ENCODE measurements at regions not wholly inside any gene's neighbourhood (a gene's known extent, or its start where the extent isn't known, plus 50 kb on each side); places are given as distances from the start of the nearest gene placed in this dataset.

DNA sequence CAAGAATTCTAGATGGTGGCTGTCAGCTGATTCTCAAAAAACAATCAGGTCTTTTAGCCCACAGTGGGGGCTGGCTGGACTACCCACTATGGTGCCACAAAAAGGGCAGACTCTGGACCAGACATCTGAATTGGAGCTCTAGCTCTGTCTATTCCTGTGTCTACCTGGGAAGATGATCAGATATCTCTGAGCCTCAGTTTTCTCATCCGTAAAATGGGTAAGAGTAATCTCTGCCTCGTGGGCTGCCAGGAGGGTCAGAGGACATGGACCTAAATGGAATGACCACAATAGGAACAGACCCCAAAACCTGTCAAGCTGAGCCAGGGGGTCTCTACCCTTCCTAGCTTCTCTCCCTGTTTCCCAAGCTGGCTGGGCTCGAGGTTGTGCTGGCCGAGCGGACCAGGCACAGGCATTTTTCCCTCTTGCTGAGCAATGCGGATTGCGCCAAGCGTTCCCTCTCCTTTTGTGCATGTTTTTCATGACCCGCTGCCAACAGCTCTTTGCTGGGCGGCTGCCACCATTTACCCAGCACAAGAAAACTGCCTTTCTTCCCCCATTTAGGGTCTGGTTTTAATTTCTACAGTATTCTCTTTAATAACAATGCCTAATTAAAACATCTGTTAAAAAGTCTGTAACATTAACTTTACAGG, 74.7 kb upstream of the MAFB start:
- no peak overlapping the region for H3K9ac ChIP-seq (replicated peaks in 1 of 4; ENCODE audit: extremely low read depth in 1 of 4, low read depth in 3 of 4, low read length in 3 of 4)
- no peak overlapping the region for H3K14ac ChIP-seq (ENCODE audit: insufficient read length)
- H3K27ac ChIP-seq (ENCODE audit: low read depth, low read length), result no peak overlapping the region
- ChIA-PET CTCF (ENCODE audit: partially characterized antibody) (interaction anchor here (0.7 to 1.5 kb wide), 2 partner anchors 22 to 24 kb away, joined by 3 to 6 read pairs; no protein-coding TSS in a partner anchor), POLR2A (ENCODE audit: partially characterized antibody) (no interaction called here)
- H3K18ac ChIP-seq (ENCODE audit: extremely low read depth, low read length), result no peak overlapping the region
- no peaks in the 10 kb centered on the region; a peak in 1 of 8 replicates for H3K36me3 ChIP-seq (ENCODE audit: control insufficient read depth in 2 of 4, insufficient read depth in 4 of 4, low read length in 3 of 4)
- no peak overlapping the region for H4K5ac ChIP-seq (ENCODE audit: insufficient read length, low read depth, low read length)
- H2BK120ac ChIP-seq (replicated peaks; ENCODE audit: low read depth, low read length), result no peak overlapping the region
- H2BK20ac ChIP-seq (ENCODE audit: low read length), result no peak overlapping the region
- no peak for DNase-seq (ENCODE audit: low read depth in 1 of 2, low spot score in 2 of 2)
- no peak overlapping the region for H3K56ac ChIP-seq (replicated peaks; ENCODE audit: insufficient read length, low read depth, low read length)
- peak overlapping the region; percentile 51; the same call in 1 of the 2 replicates for H4K8ac ChIP-seq (ENCODE audit: extremely low read depth, insufficient read depth, low read length)
- TF ChIP-seq, protein P1, sequence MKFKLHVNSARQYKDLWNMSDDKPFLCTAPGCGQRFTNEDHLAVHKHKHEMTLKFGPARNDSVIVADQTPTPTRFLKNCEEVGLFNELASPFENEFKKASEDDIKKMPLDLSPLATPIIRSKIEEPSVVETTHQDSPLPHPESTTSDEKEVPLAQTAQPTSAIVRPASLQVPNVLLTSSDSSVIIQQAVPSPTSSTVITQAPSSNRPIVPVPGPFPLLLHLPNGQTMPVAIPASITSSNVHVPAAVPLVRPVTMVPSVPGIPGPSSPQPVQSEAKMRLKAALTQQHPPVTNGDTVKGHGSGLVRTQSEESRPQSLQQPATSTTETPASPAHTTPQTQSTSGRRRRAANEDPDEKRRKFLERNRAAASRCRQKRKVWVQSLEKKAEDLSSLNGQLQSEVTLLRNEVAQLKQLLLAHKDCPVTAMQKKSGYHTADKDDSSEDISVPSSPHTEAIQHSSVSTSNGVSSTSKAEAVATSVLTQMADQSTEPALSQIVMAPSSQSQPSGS (IDR thresholded peaks at IDR 0.05; ENCODE audit: low read length), result no peak
- no peak for TF ChIP-seq BACH1 (IDR thresholded peaks at IDR 0.05; ENCODE audit: low read length)
- no peak for TF ChIP-seq KDM5A (IDR thresholded peaks at IDR 0.05; ENCODE audit: low read length)
- TF ChIP-seq KDM1A (IDR thresholded peaks at IDR 0.05; ENCODE audit: borderline replicate concordance, low read length), result peak; percentile 66; the same call in 1 of the 2 replicates
- no peak for TF ChIP-seq RBBP5 (IDR thresholded peaks at IDR 0.05; ENCODE audit: borderline replicate concordance, low read depth, low read length)
- no peak for TF ChIP-seq CHD1 (IDR thresholded peaks at IDR 0.05; ENCODE audit: low read depth, low read length)
- TF ChIP-seq, protein P2, sequence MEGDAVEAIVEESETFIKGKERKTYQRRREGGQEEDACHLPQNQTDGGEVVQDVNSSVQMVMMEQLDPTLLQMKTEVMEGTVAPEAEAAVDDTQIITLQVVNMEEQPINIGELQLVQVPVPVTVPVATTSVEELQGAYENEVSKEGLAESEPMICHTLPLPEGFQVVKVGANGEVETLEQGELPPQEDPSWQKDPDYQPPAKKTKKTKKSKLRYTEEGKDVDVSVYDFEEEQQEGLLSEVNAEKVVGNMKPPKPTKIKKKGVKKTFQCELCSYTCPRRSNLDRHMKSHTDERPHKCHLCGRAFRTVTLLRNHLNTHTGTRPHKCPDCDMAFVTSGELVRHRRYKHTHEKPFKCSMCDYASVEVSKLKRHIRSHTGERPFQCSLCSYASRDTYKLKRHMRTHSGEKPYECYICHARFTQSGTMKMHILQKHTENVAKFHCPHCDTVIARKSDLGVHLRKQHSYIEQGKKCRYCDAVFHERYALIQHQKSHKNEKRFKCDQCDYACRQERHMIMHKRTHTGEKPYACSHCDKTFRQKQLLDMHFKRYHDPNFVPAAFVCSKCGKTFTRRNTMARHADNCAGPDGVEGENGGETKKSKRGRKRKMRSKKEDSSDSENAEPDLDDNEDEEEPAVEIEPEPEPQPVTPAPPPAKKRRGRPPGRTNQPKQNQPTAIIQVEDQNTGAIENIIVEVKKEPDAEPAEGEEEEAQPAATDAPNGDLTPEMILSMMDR (IDR thresholded peaks at IDR 0.05; ENCODE audit: control extremely low read depth in 1 of 3, insufficient read depth in 1 of 3, low read depth in 1 of 3, low read length in 3 of 3), result no peak
- WGBS, 2 experiments (ENCODE audit: extremely low coverage in 1 of 2, insufficient coverage in 1 of 2, insufficient read length in 1 of 2, insufficient replicate concordance in 2 of 2, low coverage in 1 of 2, low lambda C conversion rate in 2 of 2, missing lambda C conversion rate in 1 of 2), result 90% methylated on average over 10 of the region's 10 CpGs; no CpG with 5 or more reads in 1 of the 2 experiments
- no peaks in the 10 kb centered on the region for H3K79me1 ChIP-seq (ENCODE audit: low read depth, low read length)
- H3K23me2 ChIP-seq (ENCODE audit: low read depth, low read length), result no peaks in the 10 kb centered on the region
- no peaks in the 10 kb centered on the region for H3K27me3 ChIP-seq (replicated peaks in 1 of 4; ENCODE audit: control insufficient read depth in 3 of 4, extremely low read depth in 1 of 4, insufficient read depth in 3 of 4, low read length in 3 of 4)
- H2BK5ac ChIP-seq (ENCODE audit: low read depth, low read length), result no peak overlapping the region
- H3K4me2 ChIP-seq (ENCODE audit: insufficient read depth in 1 of 2, low read depth in 2 of 2, low read length in 2 of 2), result no peak overlapping the region
- no peaks in the 10 kb centered on the region for H4K20me1 ChIP-seq (replicated peaks in 1 of 2; ENCODE audit: control insufficient read depth in 1 of 2, insufficient read depth in 2 of 2, low read length in 2 of 2)
- H3K4me1 ChIP-seq (replicated peaks in 1 of 4; ENCODE audit: control insufficient read depth in 3 of 4, insufficient read depth in 4 of 4, low read length in 3 of 4), result peaks cover 2 to 6% (median 3%) of the 10 kb centered on the region in 4 experiments; a peak in 4 of 7 replicates
- no peaks in the 10 kb centered on the region for H3K9me3 ChIP-seq (ENCODE audit: insufficient read depth in 2 of 2, low read depth in 1 of 2, low read length in 1 of 2)
- H2AFZ ChIP-seq (ENCODE audit: low read length), result no peak overlapping the region
- H3K23ac ChIP-seq (ENCODE audit: insufficient read length), result no peak overlapping the region
- no peak overlapping the region for H2BK12ac ChIP-seq (ENCODE audit: low read depth, low read length)
- no peak overlapping the region for H2AK5ac ChIP-seq (ENCODE audit: low read depth, low read length)
- no peak overlapping the region for H4K91ac ChIP-seq (replicated peaks; ENCODE audit: insufficient read length, low read length)
- FAIRE-seq, result no peak
- no peak overlapping the region for H2BK15ac ChIP-seq (ENCODE audit: low read length)
- no peak overlapping the region for H3K4ac ChIP-seq (replicated peaks; ENCODE audit: insufficient read length, low read depth, low read length)
- no peaks in the 10 kb centered on the region for H3K79me2 ChIP-seq (ENCODE audit: control insufficient read depth in 1 of 2, insufficient read depth in 2 of 2, low read length in 2 of 2)
- H3K4me3 ChIP-seq (ENCODE audit: extremely low read depth in 1 of 4, insufficient read depth in 2 of 4, low read depth in 3 of 4, low read length in 4 of 4), result no peak overlapping the region
